ENCODE measurements at regions not wholly inside any gene's neighbourhood (a gene's known extent, or its start where the extent isn't known, plus 50 kb on each side); places are given as distances from the start of the nearest gene placed in this dataset.

- no peak for TF ChIP-seq CTCF (IDR thresholded peaks at IDR 0.05)
- TF ChIP-seq POLR2A (IDR thresholded peaks at IDR 0.05) = no peak
These were observed 818.7 kb downstream of the PCDH7 start for GRCh38 chr4:31538877-31539276.
